ENCODE measurements at regions not wholly inside any gene's neighbourhood (a gene's known extent, or its start where the extent isn't known, plus 50 kb on each side); places are given as distances from the start of the nearest gene placed in this dataset.

- H3K4me1 ChIP-seq (replicated peaks in 1 of 2): no peaks in the 10 kb centered on the region
These were observed 406.5 kb upstream of the ARHGEF26 start for GRCh38 chr3:153714588-153715290.

GRCh38 chr3:153722157-153722556 is 399.0 kb upstream of the ARHGEF26 start:
- H3K4me3 ChIP-seq: no peak overlapping the region
- no peaks in the 10 kb centered on the region for H3K27me3 ChIP-seq
- H3K27ac ChIP-seq: no peak overlapping the region
- WGBS, 4 donors: 56 to 67% (median 57%) methylated on average over 2 of the region's 2 CpGs
- H3K36me3 ChIP-seq (replicated peaks in 1 of 2): no peaks in the 10 kb centered on the region
- TF ChIP-seq POLR2A (IDR thresholded peaks at IDR 0.05): no peak
- TF ChIP-seq, protein P1, sequence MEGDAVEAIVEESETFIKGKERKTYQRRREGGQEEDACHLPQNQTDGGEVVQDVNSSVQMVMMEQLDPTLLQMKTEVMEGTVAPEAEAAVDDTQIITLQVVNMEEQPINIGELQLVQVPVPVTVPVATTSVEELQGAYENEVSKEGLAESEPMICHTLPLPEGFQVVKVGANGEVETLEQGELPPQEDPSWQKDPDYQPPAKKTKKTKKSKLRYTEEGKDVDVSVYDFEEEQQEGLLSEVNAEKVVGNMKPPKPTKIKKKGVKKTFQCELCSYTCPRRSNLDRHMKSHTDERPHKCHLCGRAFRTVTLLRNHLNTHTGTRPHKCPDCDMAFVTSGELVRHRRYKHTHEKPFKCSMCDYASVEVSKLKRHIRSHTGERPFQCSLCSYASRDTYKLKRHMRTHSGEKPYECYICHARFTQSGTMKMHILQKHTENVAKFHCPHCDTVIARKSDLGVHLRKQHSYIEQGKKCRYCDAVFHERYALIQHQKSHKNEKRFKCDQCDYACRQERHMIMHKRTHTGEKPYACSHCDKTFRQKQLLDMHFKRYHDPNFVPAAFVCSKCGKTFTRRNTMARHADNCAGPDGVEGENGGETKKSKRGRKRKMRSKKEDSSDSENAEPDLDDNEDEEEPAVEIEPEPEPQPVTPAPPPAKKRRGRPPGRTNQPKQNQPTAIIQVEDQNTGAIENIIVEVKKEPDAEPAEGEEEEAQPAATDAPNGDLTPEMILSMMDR (IDR thresholded peaks at IDR 0.05): no peak
- no peaks in the 10 kb centered on the region for H3K4me1 ChIP-seq (replicated peaks in 1 of 2)
- no peak for DNase-seq
- intact Hi-C loops (cut with DNase I): no loop called here
- H3K9me3 ChIP-seq (replicated peaks in 1 of 3): no peaks in the 10 kb centered on the region

More at GRCh38 chr3:153714588-153715290, 406.5 kb upstream of the ARHGEF26 start:
- no peak for TF ChIP-seq POLR2A (IDR thresholded peaks at IDR 0.05)
- TF ChIP-seq, protein P1 (IDR thresholded peaks at IDR 0.05): no peak
- DNase-seq: no peak
- H3K4me3 ChIP-seq: no peak overlapping the region
- H3K27me3 ChIP-seq: no peaks in the 10 kb centered on the region
- H3K27ac ChIP-seq: no peak overlapping the region
- H3K36me3 ChIP-seq (replicated peaks in 1 of 2): no peaks in the 10 kb centered on the region
- 52 to 73% (median 64%) methylated on average over 1 of the region's 1 CpG for WGBS, 4 donors
- intact Hi-C loops (cut with DNase I): no loop called here
- peaks cover 0 to 5% (median 0%) of the 10 kb centered on the region in 3 donors for H3K9me3 ChIP-seq (replicated peaks in 1 of 3)

DNA sequence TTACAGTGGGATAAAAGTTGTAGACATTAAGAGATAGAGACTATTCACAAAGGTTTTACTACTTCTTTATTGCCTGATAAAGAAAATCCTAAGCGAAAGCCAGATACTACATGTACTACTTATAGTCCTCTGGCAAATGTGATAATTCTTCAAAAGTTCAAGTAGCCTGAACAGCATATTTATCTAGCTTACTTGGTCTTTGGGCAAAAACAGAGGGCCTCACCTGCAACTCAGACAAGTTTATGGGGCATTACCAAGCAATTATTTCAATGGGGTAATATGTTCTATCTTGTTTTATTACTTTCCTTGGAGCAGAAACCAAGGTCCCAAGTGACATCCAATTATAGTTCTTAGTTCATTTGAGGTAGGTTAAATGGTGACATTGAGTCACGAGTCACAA is 390.1 kb upstream of the ARHGEF26 start:
- no peak for DNase-seq
- Histone ChIP-seq H3K27me3 (no peaks in the 10 kb centered on the region), H3K9me3 (replicated peaks in 1 of 3) (no peaks in the 10 kb centered on the region), H3K4me1 (replicated peaks in 1 of 2) (no peaks in the 10 kb centered on the region), H3K27ac (no peak overlapping the region), H3K36me3 (replicated peaks in 1 of 2) (no peaks in the 10 kb centered on the region), H3K4me3 (no peak overlapping the region)
- TF ChIP-seq, protein P1 (IDR thresholded peaks at IDR 0.05): no peak
- WGBS, 4 donors: 50 to 71% (median 67%) methylated on average over 2 of the region's 2 CpGs
- intact Hi-C loops (cut with DNase I): no loop called here

DNA sequence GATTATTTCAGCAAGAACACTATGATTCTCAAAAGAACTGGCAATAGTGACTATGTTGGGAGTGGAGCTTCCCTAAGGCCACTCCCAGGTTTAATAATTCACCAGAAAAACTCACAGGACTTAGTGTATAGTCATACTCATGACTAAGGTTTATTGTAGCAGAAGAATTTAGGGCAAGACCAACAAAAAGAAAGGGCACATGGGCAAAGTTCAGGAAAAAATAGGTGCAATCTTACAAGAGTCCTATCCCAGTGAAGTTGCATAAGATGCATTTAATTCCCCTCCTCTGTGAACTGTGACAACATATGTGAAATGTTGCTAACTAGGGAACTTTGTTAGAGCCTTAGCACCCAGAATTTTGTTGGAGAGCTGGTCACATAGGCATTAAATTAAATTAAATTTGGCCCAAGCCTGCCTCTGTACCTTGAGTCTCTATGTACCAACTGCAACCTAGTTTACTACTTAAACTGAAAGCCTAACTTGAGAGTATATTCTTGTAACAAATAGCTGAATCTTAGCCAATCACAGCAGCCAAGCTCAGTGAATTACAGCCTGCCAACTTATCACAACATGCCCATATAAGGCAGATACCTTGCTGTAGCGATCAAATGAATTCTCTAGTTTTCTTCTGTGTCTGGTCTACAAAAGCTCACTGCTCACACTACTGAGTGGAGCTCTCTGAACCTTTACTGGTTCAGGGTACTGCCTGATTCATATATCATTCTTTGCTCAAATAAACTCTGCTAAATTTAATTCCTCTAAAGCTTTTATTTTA is 386.2 kb upstream of the ARHGEF26 start:
- 81 to 86% (median 84%) methylated on average over 1 of the region's 1 CpG for WGBS, 4 donors

More for the DNA sequence above, 386.2 kb upstream of the ARHGEF26 start:
- DNase-seq: no peak
- TF ChIP-seq, protein P1 (IDR thresholded peaks at IDR 0.05): no peak
- TF ChIP-seq POLR2A (IDR thresholded peaks at IDR 0.05): no peak
- H3K27ac ChIP-seq: no peak overlapping the region
- no peaks in the 10 kb centered on the region for H3K9me3 ChIP-seq (replicated peaks in 1 of 3)
- no peaks in the 10 kb centered on the region for H3K27me3 ChIP-seq
- intact Hi-C loops (cut with DNase I): no loop called here
- no peak overlapping the region for H3K4me3 ChIP-seq
- H3K4me1 ChIP-seq (replicated peaks in 1 of 2): no peaks in the 10 kb centered on the region
- no peaks in the 10 kb centered on the region for H3K36me3 ChIP-seq (replicated peaks in 1 of 2)

Measured in adrenal gland (tissue), 9 donors.